GM12864 (cell line): ENCODE measurements at regions not wholly inside any gene's neighbourhood (a gene's known extent, or its start where the extent isn't known, plus 50 kb on each side); places are given as distances from the start of the nearest gene placed in this dataset.
"Not testable (repeated sequence)": the region's sequence is repeated elsewhere in the genome, so short reads cannot be mapped to it uniquely, and the experiment has no call there.

Source experiments
- DNase-seq: peaks from one replicate; pipeline ENCODE4 v3.0.0-alpha.2; 2011; ENCODE audit warnings: low read depth
- H3K4me3 ChIP-seq: 2 replicates; pipeline ENCODE4 v1.5.1; 2011; ENCODE audit warnings: mild to moderate bottlenecking, low read depth, low read length, control low read depth
- TF ChIP-seq, protein P1 (sequence below): IDR thresholded peaks from 2 replicates; pipeline ENCODE4 v1.5.1; 2011; ENCODE audit warnings: low read depth, mild to moderate bottlenecking, moderate library complexity, low read length, control low read depth, inconsistent platforms; ENCODE audit errors: missing control alignments

DNA sequence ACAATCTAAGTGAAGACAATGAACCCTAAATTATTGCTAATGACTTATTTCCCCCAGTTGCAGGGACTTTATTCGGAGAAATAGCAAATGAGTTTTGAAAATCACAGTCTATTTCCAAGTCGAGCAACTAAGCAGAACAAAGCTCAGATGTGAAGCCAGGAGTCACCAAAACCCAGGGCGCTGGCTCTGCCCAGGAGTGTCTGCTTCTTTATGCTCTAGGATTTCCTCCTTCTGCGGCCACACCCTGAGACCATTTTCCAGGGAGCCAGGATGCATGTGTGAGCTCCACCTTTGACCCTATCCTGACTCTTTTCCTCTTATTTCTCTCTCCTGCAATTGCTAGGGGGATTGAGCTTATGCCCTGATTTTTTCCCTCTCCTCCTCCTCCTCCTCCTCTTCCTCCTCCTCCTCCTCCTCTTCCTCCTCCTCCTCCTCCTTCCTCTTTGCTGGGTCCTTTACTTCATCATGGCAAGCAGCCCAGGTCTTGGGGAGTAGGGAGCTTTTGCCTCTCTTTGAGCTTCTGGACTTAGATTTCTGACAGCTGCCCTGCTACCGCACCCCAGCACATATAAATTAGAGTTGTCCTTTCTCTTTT, 234.4 kb downstream of the ARL4A start:
- DNase-seq, result no peak
- TF ChIP-seq, protein P1, sequence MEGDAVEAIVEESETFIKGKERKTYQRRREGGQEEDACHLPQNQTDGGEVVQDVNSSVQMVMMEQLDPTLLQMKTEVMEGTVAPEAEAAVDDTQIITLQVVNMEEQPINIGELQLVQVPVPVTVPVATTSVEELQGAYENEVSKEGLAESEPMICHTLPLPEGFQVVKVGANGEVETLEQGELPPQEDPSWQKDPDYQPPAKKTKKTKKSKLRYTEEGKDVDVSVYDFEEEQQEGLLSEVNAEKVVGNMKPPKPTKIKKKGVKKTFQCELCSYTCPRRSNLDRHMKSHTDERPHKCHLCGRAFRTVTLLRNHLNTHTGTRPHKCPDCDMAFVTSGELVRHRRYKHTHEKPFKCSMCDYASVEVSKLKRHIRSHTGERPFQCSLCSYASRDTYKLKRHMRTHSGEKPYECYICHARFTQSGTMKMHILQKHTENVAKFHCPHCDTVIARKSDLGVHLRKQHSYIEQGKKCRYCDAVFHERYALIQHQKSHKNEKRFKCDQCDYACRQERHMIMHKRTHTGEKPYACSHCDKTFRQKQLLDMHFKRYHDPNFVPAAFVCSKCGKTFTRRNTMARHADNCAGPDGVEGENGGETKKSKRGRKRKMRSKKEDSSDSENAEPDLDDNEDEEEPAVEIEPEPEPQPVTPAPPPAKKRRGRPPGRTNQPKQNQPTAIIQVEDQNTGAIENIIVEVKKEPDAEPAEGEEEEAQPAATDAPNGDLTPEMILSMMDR, result no peak

DNA sequence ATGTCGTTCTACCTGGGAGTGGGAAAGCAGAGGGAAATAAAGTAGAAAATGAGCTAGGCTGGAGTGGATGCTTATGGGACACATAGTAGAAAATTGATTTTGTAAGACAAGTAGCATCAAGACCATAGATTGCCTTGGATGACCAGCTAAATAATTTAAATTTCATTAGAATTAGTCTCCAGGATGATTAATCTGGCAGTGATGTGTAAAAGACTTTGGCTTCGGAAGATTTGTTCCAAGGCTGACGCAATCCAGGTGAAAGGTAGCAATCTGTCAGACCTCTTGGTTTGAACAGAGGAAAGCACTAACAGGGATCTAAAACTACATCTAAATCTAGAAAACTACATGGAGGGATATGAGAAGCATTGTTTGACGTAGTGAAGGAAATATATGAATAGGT, 236.5 kb downstream of the ARL4A start:
- no peak for DNase-seq
- H3K4me3 ChIP-seq, result no peak overlapping the region
- TF ChIP-seq, protein P1, result no peak

More for the DNA sequence above, 234.4 kb downstream of the ARL4A start:
- no peak overlapping the region for H3K4me3 ChIP-seq

DNA sequence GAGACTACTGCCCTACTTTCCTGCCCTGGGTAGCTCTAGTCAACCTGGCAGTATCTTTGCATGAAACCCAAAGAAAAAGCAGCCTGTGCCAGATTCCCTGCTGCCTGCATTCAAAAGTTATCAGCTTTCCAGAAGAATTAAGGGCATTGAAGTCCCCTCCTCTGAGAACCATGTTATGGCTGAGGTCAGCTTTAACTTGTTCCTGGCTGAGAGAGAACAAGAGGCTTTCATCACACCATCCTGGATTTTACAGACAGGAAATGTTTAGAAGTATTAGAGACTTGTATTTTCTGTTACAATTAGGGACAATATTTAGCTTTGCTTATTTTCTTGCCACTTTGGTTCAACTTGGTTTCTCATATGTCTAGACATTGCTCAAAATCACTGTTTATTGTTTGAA, 238.8 kb downstream of the ARL4A start:
- TF ChIP-seq, protein P1, result no peak

DNA sequence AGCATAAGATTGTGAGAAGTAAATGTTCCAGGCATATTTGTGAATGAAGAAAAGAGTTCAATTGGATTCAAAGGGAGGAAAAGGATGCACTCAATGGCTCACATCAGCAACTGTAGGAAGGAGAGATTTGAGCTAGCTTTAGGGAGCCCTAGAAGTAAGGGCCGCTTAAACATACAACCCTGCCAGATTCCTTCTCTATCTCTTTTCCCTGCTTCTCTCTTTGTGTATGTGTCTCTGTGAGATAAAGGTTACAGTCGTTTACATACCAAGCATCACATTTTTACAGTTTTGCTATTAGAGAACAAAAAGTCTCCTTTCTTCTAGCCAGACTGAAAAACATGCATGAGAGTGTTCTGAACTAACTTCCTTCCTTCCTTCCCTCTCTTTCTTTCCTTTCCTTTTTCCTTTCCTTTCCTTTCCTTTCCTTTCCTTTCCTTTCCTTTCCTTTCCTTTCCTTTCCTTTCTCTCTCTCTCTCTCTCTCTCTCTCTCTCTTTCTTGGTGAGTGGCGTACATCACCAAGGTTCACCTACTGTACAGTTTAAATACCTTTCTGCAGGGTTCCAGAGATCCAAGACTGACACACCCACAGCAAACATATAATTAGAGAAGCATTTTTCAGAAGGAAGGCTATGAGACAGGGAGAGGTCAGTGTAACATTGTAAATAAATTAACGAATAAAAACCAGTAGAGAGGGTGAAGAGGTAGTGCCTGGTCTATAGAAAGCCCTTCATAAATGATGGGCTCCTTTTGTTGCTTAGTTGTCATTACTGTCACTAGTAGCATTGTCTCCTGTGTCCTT, 240.4 kb downstream of the ARL4A start:
- DNase-seq, result no peak
- TF ChIP-seq, protein P1, result no peak
- no peak overlapping the region for H3K4me3 ChIP-seq

More for the DNA sequence above, 238.8 kb downstream of the ARL4A start:
- DNase-seq, result no peak
- H3K4me3 ChIP-seq, result no peak overlapping the region

DNA sequence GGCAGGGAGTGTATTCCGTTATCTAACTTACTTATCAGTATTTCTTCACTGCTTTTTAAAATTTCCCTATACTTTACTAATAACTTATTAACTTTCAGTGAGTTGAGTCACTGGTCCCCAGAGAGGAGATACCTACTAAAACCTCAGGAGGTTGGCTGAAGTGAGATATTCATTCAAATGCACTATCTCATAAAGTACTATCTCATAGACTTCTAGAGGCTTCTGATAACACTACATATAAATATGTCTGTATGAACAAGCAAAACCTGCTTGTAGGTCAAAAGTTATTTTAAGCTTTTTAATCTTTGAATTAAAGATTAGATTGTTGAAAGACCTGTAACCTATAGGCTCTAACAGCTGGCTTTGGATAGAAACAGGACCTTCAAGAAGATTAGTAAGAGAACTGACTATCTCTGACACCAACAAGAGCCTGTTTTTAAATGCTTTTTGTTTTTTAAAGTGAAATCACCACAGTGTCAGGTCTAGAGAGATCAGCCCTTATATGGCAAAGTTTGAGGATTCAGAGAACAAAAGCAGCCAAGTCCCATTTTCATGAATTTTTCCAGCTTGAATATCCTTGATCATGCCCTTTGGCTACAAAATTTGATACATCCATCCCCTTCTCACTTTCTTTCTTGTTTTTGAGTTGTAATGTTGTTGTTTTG, 242.2 kb downstream of the ARL4A start:
- TF ChIP-seq, protein P1, result no peak
- H3K4me3 ChIP-seq, result no peak overlapping the region
- no peak for DNase-seq

DNA sequence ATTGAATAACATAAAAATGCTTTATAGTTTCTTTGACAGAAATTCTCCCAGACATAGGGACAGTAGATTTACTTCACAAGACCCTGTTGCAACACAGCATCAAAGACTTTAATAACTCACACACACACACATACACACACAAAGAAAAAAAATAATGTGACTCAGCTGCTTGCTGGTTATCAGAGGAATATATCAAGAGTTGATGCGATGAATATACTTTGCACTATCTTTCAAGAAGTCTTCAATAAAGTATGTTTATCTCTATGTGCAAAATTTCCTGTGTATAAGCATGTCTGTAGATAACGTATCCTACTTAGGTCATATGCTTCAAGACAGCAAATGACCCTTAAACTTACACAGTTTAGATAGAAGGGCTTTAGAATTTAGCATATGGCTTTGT, 243.1 kb downstream of the ARL4A start:
- TF ChIP-seq, protein P1, result no peak
- no peak for DNase-seq
- H3K4me3 ChIP-seq, result no peak overlapping the region

- not testable (repeated sequence) for DNase-seq, H3K4me3 ChIP-seq
Observed at GRCh38 chr7:12931465-12931864, 244.0 kb downstream of the ARL4A start.
